Heart left ventricle (tissue), 16 donors: ENCODE measurements at regions not wholly inside any gene's neighbourhood (a gene's known extent, or its start where the extent isn't known, plus 50 kb on each side); places are given as distances from the start of the nearest gene placed in this dataset.

Source experiments
- ATAC-seq, 4 donors: fragments of 200-7000 bp; cut with Tn5 transposase; one replicate each; pipeline ENCODE4 v1.9.1; 2020 to 2022; ENCODE audit warnings: moderate library complexity in 4 of 4, mild to moderate bottlenecking in 3 of 4, moderate number of reproducible peaks in 1 of 4
- DNase-seq, 5 donors: peaks; one replicate each; pipeline ENCODE4 v3.0.0-alpha.2; 2020
- H3K27ac ChIP-seq, 12 donors: fragments of 200-600 bp; sonication (generic) in 4 of 12; one replicate each; pipeline versions ENCODE4 v1.5.0 to v1.8.0; 2016 to 2022; ENCODE audit warnings: mild to moderate bottlenecking in 2 of 12
- H3K27me3 ChIP-seq, 9 donors: fragments of 200-600 bp; sonication (generic) in 2 of 9; one replicate each; pipeline versions ENCODE4 v1.5.1 to v1.8.0; 2016 to 2022; ENCODE audit warnings: mild to moderate bottlenecking in 3 of 9
- H3K36me3 ChIP-seq, 9 donors: fragments of 200-600 bp; sonication (generic) in 2 of 9; one replicate each; pipeline versions ENCODE4 v1.5.0 to v1.8.0; 2018 to 2022; ENCODE audit warnings: mild to moderate bottlenecking in 2 of 9
- H3K4me1 ChIP-seq, 12 donors: fragments of 200-600 bp; sonication (generic) in 4 of 12; one replicate each; pipeline versions ENCODE4 v1.5.0 to v1.8.0; 2016 to 2022; ENCODE audit warnings: mild to moderate bottlenecking in 3 of 12
- H3K4me3 ChIP-seq, 12 donors: fragments of 200-600 bp; sonication (generic) in 4 of 12; one replicate each; pipeline versions ENCODE4 v1.5.0 to v1.8.0; 2017 to 2022; ENCODE audit warnings: mild to moderate bottlenecking in 9 of 12, moderate library complexity in 4 of 12
- H3K9me3 ChIP-seq, 12 donors: fragments of 200-600 bp; sonication (generic) in 4 of 12; one replicate each; pipeline versions ENCODE4 v1.5.0 to v1.8.0; 2016 to 2022; ENCODE audit warnings: mild to moderate bottlenecking in 1 of 12
- CTCF ChIP-seq, 12 donors: fragments of 200-600 bp; sonication (generic) in 4 of 12; IDR thresholded peaks; one replicate each; pipeline versions ENCODE4 v1.5.0 to v1.8.0; 2018 to 2022; ENCODE audit warnings: antibody characterized with exemption in 12 of 12, mild to moderate bottlenecking in 5 of 12
- POLR2A ChIP-seq, 2 donors: fragments of 450-650 bp; IDR thresholded peaks; one replicate each; pipeline ENCODE4 v1.6.1; 2017; ENCODE audit warnings: antibody characterized with exemption in 2 of 2, mild to moderate bottlenecking in 2 of 2, moderate library complexity in 2 of 2
- WGBS, 4 donors: extraction: QIAGEN DNeasy Blood & Tissue Kit in 2 of 4; methylation state at CpG; one replicate each; pipeline versions ENCODE4 v1.1.5 to v1.1.7; 2013 to 2018; 5-methylcytosine and 5-hydroxymethylcytosine counted together
- intact Hi-C, 10 donors: fragments of 100-400 bp; cut with DNase I; formaldehyde crosslinking; loops; one replicate each; pipeline versions ENCODE4 v1.11.1 to v1.14.2; 2022
- donor health status: ischemic (EF 13 %, LVEDD 7.1; RV severe dilation, severe dysfunction).
- donor health status: healthy with polysubstance abuse.
- donor health status: DM: no; HTN: yes; CAD: no.
- donor health status: DM: no; HTN: no; CAD: no.
- donor health status: ischemic (EF 25% LVEDD 6.9; RV normal size, moderate dysfunction).
- donor health status: ischemic (EF 25% LVEDD 5.7; RV mildly dilated, moderate dysfunction).
- donor health status: healthy.
- donor health status: DM: yes; HTN: yes; CAD: no.
- donor health status: ischemic (EF 35%, LVEDD 5.7; RV mildly dilated, moderate dysfunction).
- donor health status: nonischemic (EF 11% LVEDD 7.7; RV severe dilation, severe dysfunction).
- donor health status: DM: yes; HTN: yes; CAD: no.
- donor health status: PGD.
- donor health status: ischemic (EF 29% LVEDD 5.4; RV normal size, mild dysfunction).
- donor health status: nonischemic (EF 23%, LVEDD 6.1; RV moderate dilation, normal function).

GRCh38 chr2:147713349-147713748 is 131.5 kb upstream of the ACVR2A start:
- Histone ChIP-seq H3K9me3 (peaks cover 0 to 22% (median 2%) of the 10 kb centered on the region in 12 donors), H3K4me3 (no peak overlapping the region), H3K27me3 (peaks cover 0 to 4% (median 0%) of the 10 kb centered on the region in 9 donors), H3K36me3 (no peaks in the 10 kb centered on the region), H3K27ac (no peak overlapping the region), H3K4me1 (no peaks in the 10 kb centered on the region)
- no peak for ATAC-seq
- intact Hi-C loops: no loop called here
- TF ChIP-seq CTCF (IDR thresholded peaks at IDR 0.05) (no peak), POLR2A (IDR thresholded peaks at IDR 0.05) (no peak)
- no peak for DNase-seq

- Histone ChIP-seq H3K27ac (no peak overlapping the region), H3K4me3 (no peak overlapping the region), H3K4me1 (no peaks in the 10 kb centered on the region), H3K27me3 (peaks cover 0 to 4% (median 0%) of the 10 kb centered on the region in 9 donors), H3K9me3 (peaks cover 0 to 22% (median 2%) of the 10 kb centered on the region in 12 donors), H3K36me3 (no peaks in the 10 kb centered on the region)
- 75 to 82% (median 79%) methylated on average over 2 of the region's 2 CpGs for WGBS, 4 donors
- ATAC-seq (no peak), DNase-seq (no peak)
- TF ChIP-seq CTCF (IDR thresholded peaks at IDR 0.05) (no peak), POLR2A (IDR thresholded peaks at IDR 0.05) (no peak)
- intact Hi-C loops: no loop called here
Observed at GRCh38 chr2:147712051-147712450, 132.8 kb upstream of the ACVR2A start.

- Histone ChIP-seq H3K4me3 (no peak overlapping the region), H3K36me3 (no peaks in the 10 kb centered on the region), H3K4me1 (no peaks in the 10 kb centered on the region), H3K9me3 (peaks cover 0 to 22% (median 2%) of the 10 kb centered on the region in 12 donors), H3K27ac (no peak overlapping the region), H3K27me3 (peaks cover 0 to 4% (median 0%) of the 10 kb centered on the region in 9 donors)
- intact Hi-C loops: no loop called here
- WGBS, 4 donors: 84 to 94% (median 88%) methylated on average over 4 of the region's 4 CpGs
- no peak for ATAC-seq
- no peak for TF ChIP-seq CTCF (IDR thresholded peaks at IDR 0.05)
- TF ChIP-seq POLR2A (IDR thresholded peaks at IDR 0.05): no peak
- no peak for DNase-seq
Observed at GRCh38 chr2:147711031-147711430, 133.8 kb upstream of the ACVR2A start.

- intact Hi-C loops: no loop called here
- no peaks in the 10 kb centered on the region for H3K36me3 ChIP-seq
- no peaks in the 10 kb centered on the region for H3K27me3 ChIP-seq
- DNase-seq (no peak), ATAC-seq (no peak)
- no peaks in the 10 kb centered on the region for H3K4me1 ChIP-seq
- TF ChIP-seq CTCF (IDR thresholded peaks at IDR 0.05) (no peak), POLR2A (IDR thresholded peaks at IDR 0.05) (no peak)
- H3K27ac ChIP-seq: no peak overlapping the region
- H3K4me3 ChIP-seq: no peak overlapping the region
- peaks cover 0 to 22% (median 2%) of the 10 kb centered on the region in 12 donors for H3K9me3 ChIP-seq
Observed at GRCh38 chr2:147709655-147710054, 135.2 kb upstream of the ACVR2A start.
